ENCODE measurements at regions not wholly inside any gene's neighbourhood (a gene's known extent, or its start where the extent isn't known, plus 50 kb on each side); places are given as distances from the start of the nearest gene placed in this dataset.

DNA sequence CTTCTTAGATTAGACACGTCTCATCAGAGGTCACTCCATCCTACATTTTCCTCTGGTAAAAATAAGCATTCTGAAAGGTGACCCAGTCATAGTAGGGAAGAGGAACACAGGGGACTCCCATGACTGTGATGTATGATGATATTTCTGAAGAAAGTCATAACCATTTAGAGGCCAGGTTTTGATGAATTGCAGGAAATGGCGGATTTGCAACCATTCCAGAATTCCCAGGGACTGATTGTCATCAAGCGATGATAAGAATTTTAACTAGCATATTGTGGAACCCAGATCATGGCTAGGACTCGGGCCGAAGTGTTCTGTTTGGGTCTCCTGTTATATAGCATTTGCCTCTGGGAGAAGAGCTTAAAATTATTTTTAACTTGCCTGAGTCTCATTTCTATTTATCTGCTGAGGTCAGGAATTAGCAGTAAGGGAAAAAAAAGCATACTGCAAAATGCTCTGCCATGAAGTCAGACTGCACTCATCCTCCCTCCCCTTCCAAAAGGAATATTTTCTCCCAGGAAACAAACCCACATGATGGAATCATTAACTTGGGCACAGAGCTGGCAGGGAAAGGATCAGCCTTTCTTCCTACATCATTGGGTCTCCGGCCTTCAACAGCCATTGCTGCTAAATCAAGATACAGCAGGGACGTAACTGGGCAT lies 286.7 kb downstream of the HLX start:
- DNase-seq (ENCODE audit: low spot score), result no peak
- in situ Hi-C loops (cut with HindIII; ENCODE audit: low sequenced_read_pairs), result no loop called here

GRCh38 chr1:221166559-221167318 lies 287.5 kb downstream of the HLX start:
- in situ Hi-C loops (cut with HindIII; ENCODE audit: low sequenced_read_pairs), result no loop called here
- DNase-seq (ENCODE audit: low spot score), result no peak

DNA sequence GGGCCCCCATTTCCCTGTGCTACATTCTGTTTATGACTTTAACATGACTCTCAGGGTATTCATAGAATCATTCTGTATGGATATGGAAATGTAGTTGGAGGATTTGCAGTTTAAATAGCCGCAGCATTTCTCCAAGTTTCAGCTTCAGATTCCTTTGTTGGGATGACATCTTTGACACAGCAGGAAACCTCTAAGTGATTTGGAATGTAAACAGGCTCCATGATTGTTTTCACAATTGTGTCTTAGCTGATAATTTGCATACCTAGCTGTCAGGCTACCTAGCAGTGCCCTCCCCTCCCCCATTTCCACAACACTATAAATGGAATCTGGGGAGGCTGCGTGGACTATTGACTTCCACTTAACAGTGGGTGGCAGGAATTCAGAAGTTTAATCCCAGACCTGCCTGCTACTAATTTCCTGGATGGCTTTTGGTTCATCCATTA lies 290.2 kb downstream of the HLX start:
- no peak for DNase-seq (ENCODE audit: low spot score)
- in situ Hi-C loops (cut with HindIII; ENCODE audit: low sequenced_read_pairs), result no loop called here

- no peak for DNase-seq (ENCODE audit: low spot score)
- in situ Hi-C loops (cut with HindIII; ENCODE audit: low sequenced_read_pairs), result no loop called here
Measured at GRCh38 chr1:221170171-221170570, 290.9 kb downstream of the HLX start.

GRCh38 chr1:221171768-221172167 lies 292.5 kb downstream of the HLX start:
- in situ Hi-C loops (cut with HindIII; ENCODE audit: low sequenced_read_pairs), result no loop called here
- DNase-seq (ENCODE audit: low spot score), result no peak

- no peak for DNase-seq (ENCODE audit: low spot score)
- in situ Hi-C loops (cut with HindIII; ENCODE audit: low sequenced_read_pairs), result no loop called here
Measured at GRCh38 chr1:221172841-221173240, 293.6 kb downstream of the HLX start.

DNA sequence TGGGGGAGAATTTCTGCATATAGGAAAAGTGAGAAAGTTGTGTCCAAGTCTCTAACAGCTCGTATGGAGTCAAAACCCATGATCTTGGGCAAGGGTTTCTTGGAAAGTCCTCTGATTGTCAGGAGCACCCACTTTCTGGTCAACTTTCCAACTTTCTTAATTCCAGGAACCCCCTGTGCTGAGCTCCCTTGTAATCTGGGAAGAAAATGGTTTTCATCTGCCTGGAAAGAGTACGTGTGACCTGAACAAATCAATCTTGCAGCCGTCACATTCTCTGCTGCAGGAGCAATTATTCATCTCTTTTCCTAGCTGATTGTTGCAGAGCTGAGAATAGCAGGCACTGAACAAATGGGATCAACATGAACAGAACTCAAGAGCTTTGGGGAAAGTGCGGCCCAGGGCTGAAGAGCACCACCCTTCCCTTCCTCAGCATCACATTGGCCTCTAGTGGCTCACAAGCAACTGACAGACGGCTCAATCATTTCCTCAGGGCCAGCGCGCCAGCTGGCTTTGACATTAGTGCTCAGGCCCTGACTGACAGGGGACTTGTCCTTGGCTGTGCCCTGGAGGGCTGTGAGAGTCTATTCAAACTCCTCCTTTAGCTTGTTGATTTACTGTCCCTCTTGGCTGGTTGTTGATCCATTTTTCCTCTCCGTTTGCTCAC lies 295.2 kb downstream of the HLX start:
- in situ Hi-C loops (cut with HindIII; ENCODE audit: low sequenced_read_pairs), result no loop called here
- DNase-seq (ENCODE audit: low spot score), result peak; percentile 20

DNA sequence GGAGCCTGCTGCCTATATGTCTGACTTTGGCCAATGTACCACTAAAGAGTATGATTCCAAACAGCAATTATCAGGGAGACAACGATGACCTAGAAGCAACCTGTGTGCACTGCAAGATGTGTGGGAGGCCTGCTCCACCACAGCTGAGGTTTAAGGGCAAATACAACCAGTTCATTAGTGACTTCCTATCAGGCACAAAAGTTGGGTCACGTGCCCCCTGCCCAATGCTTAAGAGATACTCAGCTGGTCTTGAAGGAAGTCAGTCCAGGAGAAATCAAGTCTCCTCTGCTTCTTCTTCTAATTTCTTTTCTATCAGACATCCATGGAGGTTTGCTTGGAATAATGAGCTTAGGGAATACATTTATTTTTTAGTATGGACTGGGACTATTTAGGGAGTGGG lies 296.0 kb downstream of the HLX start:
- in situ Hi-C loops (cut with HindIII; ENCODE audit: low sequenced_read_pairs), result no loop called here
- no peak for DNase-seq (ENCODE audit: low spot score)

DNA sequence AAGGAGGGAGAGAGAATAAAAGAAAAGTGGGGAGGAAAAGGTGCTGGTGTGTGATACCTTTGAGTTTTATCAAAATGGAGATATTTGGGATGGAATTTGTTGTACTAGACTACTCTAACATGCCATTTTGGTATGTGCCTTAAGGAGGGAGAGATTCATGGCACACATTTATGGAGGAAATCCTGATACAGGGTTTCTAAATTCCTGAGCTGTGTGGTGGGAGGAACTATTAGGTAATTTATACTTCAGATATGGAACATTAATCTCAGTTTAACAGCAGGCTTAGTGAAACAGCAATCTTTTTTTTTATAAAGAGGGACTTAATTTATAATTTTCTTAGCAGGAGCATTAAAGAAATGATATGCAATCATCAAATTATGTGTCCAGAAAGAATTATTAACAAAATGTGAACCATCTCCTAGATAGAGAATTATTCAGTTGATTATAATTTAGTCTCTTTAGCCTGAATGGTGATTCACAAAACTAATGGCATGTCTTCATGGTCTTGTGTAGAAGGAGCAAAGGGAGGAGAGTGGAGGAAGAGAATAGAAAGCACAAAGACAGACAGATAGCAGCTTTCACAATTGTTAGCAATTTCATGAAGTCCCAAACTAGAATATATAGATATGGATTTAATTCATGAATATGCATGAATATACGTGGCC lies 301.6 kb downstream of the HLX start:
- in situ Hi-C loops (cut with HindIII; ENCODE audit: low sequenced_read_pairs), result no loop called here
- DNase-seq (ENCODE audit: low spot score), result no peak

- DNase-seq (ENCODE audit: low spot score), result no peak
- in situ Hi-C loops (cut with HindIII; ENCODE audit: low sequenced_read_pairs), result no loop called here
Measured at GRCh38 chr1:221182791-221183533, 303.7 kb downstream of the HLX start.

DNA sequence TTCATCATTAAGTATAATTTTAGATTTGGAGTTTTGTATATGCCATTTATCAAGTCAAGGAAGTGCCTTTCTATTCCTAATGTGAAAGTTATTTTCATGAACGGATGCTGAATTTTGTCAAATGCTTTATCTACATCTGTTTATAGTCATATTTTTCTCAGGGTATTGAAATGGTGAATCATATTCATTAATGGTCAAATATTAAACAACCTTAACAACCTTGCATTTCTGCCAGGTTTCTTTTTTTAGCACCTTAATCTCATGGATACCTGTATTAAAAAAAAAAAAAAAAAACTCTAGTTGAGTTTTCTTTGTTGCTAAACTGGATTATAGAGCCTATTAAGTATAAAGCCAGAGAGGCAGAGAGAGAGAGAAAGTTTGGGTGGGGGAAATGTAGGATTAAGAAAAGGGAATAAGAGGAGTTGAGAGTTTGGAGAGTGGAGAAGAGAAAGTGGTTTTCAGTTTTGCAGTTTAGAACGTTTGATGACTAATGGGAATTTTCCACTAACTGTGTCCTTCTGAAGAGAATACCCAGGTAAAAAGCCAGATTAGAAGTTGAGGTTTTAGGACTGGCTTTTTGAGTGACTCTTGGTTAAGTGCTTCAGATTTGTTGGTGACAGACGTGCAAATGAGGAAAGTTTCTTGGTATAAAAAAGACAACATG lies 305.0 kb downstream of the HLX start:
- in situ Hi-C loops (cut with HindIII; ENCODE audit: low sequenced_read_pairs), result no loop called here
- DNase-seq (ENCODE audit: low spot score), result no peak

GRCh38 chr1:221187174-221187573 lies 307.9 kb downstream of the HLX start:
- in situ Hi-C loops (cut with HindIII; ENCODE audit: low sequenced_read_pairs), result no loop called here
- no peak for DNase-seq (ENCODE audit: low spot score)

DNA sequence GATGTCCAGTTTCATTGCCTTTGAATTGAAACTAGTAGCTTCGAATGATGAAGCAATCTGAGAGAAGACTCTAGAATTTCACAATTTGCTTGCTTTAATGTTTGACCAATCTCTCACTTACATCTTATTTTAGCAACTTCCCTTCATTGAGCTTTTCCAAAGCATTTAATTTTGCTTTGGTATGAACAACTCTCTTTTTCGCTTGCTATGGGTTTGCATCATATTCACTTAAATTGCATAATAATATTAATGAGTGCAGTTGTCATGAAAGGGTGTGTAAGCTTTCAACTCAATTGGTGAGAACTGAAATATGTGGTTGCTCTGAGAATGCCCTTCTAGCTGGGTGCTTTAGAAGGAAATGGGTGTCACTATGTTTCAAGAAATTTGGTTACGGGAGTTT lies 309.2 kb downstream of the HLX start:
- in situ Hi-C loops (cut with HindIII; ENCODE audit: low sequenced_read_pairs), result no loop called here
- no peak for DNase-seq (ENCODE audit: low spot score)

DNA sequence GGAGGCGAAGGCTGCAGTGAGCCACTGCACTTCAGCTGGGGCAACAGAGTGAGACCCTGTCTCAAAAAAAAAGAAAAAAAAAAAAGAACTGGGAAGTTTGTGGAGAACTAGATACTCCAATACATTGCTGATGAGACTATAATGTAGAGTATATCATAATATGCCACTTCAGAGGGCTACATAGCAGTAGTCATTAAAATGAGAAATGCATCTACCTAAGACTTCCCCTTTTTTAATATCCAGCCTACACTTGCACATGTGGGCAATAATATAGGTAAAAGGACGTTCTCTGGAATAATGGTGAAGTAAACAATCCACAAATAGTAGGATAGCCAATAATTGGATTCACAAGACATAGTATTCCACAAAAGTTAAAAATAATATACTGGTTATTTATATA lies 311.0 kb downstream of the HLX start:
- in situ Hi-C loops (cut with HindIII; ENCODE audit: low sequenced_read_pairs), result no loop called here
- no peak for DNase-seq (ENCODE audit: low spot score)

- in situ Hi-C loops (cut with HindIII; ENCODE audit: low sequenced_read_pairs), result no loop called here
Measured at GRCh38 chr1:221192055-221192454, 312.8 kb downstream of the HLX start.

GRCh38 chr1:221200464-221200863 lies 321.2 kb downstream of the HLX start:
- in situ Hi-C loops (cut with HindIII; ENCODE audit: low sequenced_read_pairs), result no loop called here
- DNase-seq (ENCODE audit: low spot score), result no peak

More at GRCh38 chr1:221192055-221192454, 312.8 kb downstream of the HLX start:
- no peak for DNase-seq (ENCODE audit: low spot score)

GRCh38 chr1:221201773-221202172 lies 322.5 kb downstream of the HLX start:
- no peak for DNase-seq (ENCODE audit: low spot score)
- in situ Hi-C loops (cut with HindIII; ENCODE audit: low sequenced_read_pairs), result no loop called here

DNA sequence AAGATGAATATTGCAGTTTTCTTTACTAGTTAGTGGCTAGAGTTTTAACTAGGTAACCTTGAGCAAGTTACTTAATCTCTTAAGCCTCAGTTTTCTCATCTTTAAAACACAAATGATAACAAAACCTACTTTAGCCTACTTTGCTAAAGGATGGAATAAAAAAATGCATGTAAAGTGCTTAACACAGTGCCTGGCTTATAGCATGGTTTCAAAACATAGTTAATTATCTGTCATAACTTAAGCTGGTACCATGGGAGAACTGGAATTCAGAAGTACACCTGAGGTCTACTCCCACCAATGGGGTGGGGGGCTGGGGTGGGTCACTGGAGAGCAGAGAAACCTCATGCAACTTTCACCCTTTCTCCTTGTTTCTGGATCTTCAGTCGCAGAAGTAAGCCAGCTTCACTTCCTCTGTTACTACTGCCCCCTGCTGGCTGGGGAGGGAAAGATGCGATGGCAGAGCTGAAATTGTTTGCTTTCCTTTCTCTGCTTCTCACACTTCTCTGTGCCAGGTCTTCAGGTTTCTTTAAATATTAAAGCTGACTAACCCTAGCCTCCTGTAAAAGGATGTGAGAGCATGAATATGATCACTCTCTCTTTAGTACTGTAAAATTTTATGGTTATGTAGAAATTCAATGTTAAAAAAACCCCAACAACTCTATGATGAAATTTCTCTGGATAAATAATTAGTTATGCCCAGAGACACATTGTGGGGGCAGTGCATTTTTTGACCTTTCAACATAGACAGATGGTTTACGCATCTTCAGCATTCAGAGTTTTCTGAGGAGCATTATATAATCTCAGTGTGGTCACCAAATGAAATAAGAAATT lies 324.2 kb downstream of the HLX start:
- in situ Hi-C loops (cut with HindIII; ENCODE audit: low sequenced_read_pairs), result no loop called here

More for the DNA sequence above, 324.2 kb downstream of the HLX start:
- peak; percentile 43 for DNase-seq (ENCODE audit: low spot score)

Measured in G401 (cell line).